AG20443 (cell line): ENCODE measurements at regions not wholly inside any gene's neighbourhood (a gene's known extent, or its start where the extent isn't known, plus 50 kb on each side); places are given as distances from the start of the nearest gene placed in this dataset.
"Not testable (repeated sequence)": the region's sequence is repeated elsewhere in the genome, so short reads cannot be mapped to it uniquely, and the experiment has no call there.

Experiments
- DNase-seq: peaks from one replicate; pipeline ENCODE4 v3.0.0; 2012; ENCODE audit warnings: low spot score, mixed read lengths

DNA sequence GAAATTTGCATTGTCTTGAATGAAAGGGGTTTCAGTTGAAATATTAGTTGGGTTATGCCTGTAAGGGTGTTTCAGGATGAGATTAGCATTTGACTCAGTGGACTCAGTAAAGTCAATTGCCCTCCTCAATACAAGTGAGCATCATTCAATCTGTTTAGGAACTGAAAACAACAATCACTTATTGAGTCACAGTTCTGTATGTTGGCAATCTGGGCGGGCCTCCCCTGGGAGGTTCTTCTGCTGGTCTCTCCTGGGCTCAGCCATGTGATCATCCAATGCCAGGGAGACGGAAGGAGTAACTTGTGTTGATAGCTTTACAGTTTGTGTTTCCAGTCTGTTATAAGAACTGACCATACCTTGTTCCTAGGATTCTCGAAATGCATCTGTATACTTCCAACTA, 262.9 kb upstream of the RUNX1 start:
- no peak for DNase-seq

DNA sequence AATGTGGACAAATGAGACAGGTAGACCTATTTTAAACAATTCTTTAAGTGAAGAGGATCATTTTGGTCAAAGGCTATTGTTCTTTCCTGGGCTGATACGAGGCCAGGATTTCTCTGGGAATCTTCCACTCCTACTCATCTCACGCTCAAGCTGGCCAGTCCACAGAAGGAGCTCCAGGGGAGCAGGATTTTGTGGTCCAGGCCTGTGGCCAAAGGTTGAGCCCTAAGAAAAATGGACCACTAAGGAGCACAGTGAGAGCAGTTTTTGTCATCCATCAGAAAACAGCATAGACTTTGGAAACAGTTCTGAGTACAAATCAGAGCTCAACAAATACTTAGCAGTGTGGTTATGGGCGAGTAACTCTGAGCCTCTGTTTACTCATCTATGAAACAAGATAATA, 260.2 kb upstream of the RUNX1 start:
- DNase-seq, result no peak

DNA sequence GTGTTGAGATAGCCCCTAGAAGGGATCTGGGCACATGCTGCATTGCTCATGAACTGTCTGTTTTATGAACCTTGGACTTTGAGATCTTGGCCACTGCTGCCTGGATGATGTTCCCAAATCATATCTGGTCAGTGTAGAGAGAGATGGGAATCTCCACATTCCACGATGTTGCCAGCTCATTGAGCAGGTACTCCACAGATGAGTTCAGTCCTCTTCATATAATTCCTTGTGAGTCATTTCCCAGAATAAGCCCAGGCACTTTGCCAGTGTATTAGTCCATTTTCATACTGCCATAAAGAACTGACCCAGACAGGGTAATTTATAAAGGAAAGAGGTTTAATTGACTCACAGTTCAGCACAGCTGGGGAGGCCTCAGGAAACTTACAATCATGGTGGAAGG, 254.0 kb upstream of the RUNX1 start:
- peak; percentile 54 for DNase-seq

- no peak for DNase-seq
Measured at GRCh38 chr21:35298757-35299156, 249.7 kb upstream of the RUNX1 start.

DNA sequence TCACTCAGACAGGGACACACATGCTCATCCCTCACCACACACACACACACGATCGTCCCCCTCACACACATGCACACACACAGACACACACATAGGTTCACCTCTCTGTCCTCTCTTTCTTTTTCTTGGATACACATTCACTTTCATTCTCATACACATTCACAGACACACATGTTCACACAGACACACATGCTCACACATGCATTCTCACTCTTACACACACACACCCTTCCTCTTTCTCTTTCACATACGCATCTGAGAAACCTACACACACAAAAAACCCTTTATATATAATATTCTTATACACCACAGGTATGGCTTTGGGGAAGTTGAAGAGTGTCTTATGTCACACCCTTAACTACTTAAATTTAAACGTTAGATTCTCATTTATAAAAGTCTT, 248.6 kb upstream of the RUNX1 start:
- no peak for DNase-seq

GRCh38 chr21:35294231-35294898, 245.3 kb upstream of the RUNX1 start:
- no peak for DNase-seq

GRCh38 chr21:35291973-35292627, 243.0 kb upstream of the RUNX1 start:
- DNase-seq, result no peak

DNA sequence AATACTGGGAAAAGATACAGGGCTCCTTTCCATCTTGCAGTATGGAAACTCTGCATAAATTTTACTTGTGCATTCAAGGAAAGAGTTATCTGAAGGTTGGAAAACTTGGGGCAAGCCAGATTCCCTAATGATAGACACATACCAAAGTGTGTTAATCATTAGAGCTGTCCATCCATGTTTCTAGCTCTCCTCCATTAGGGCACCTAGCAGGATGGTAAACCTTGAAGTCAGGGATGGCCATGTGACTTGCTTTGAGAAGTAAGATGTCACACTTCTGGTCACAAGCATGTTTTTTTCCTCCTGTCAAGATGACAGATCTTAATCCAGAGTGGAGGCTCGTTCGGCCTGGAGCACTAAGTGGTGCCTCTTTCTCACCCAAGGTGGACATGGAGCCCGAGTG, 241.9 kb upstream of the RUNX1 start:
- no peak for DNase-seq

DNA sequence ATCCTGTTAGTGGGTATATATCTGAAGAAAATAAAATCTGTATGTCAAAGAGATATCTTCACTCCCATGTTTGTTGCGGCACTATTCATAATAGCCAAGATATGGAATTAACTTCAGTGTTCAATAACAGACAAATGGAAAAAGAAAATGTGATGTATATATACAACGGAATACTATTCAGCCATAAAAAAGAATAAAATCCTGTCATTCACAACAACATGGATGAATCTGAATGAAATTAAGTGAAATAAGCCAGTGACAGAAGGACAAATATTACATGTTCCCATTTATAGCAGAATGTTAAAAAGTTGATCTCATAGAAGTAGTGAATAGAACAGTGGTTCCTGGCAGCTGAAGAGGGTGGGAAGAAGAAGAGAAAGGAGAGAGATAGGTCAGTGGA, 239.1 kb upstream of the RUNX1 start:
- DNase-seq, result no peak

DNA sequence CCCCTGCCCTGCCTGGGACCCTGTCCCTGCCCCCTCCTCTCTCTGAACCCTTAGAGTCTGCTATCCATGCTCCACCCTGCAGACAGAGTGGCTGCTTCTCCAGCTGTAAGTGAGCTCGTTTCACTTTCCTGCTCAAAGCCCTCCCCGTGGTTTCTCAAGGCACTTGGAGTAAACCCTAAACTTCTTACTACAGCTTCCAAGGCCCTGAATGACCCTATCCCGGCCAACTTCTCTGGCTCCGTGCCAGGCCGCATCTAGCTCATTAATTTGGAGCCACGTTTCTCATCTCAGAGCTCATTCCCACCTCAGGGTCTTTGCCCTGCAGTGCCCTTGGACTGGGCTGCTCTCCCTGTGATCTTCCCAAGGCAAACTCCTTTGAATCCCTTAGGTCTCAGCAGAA, 235.1 kb upstream of the RUNX1 start:
- DNase-seq, result peak; percentile 32

DNA sequence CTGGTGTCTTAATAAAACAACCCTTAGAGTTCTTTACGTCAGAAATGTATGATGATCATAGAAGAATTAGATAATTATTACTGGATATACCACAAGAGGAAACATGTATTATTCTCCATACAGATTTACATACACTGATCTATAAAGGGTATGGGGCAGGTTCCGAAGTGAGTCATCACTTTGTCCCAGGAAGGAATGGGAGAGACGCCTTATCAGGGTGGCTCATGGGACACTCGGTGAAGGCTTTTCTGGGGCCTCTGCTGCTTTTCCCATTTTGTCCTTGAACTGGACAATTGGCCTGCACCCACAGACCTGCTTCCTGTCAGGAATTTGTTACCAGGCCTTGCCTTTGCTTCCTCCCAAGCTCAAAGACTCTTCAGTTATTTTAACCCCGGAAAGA, 233.8 kb upstream of the RUNX1 start:
- DNase-seq, result no peak

DNA sequence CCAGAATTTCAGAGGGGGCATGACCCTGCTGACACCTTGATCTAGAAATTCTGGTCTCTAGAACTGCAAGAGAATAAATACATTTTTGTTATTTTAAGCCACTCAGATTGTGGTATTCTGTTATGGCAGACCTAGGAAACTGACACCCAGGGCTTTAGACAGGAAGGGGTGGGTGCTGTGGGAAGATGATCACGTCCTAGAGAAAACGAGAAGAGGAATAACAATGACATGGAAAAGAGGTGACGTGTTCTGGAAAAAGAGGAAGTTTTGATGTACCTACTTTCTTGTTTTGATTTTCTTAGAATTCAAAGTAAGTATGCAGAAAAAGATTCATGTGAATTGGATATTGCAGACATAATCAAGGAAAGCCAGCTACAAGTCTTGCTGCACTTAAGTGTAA, 232.9 kb upstream of the RUNX1 start:
- DNase-seq, result no peak

DNA sequence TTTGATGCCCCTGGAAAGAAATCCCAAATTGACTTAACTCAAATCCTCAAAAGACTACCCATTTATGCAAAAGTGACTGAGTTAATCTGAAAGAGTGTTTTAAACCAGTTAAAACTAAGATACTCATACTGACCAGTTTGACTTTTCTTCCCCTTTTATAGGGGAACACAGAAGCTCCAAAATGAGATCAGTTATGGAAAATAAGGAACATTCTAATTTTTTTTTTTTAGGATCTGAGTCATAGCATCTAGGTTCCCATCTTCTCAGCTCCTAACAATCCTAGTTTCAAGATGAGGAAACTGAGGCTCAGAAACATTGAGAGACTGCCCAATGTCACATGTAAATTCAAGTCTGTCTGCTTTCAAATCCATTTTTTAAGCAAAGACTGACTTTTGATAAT, 231.1 kb upstream of the RUNX1 start:
- DNase-seq, result no peak

GRCh38 chr21:35275776-35276175, 226.7 kb upstream of the RUNX1 start:
- no peak for DNase-seq

GRCh38 chr21:35274923-35275322, 225.8 kb upstream of the RUNX1 start:
- DNase-seq, result no peak

- no peak for DNase-seq
Measured at GRCh38 chr21:35274090-35274489, 225.0 kb upstream of the RUNX1 start.

GRCh38 chr21:35273333-35273732, 224.2 kb upstream of the RUNX1 start:
- no peak for DNase-seq

GRCh38 chr21:35271344-35272118, 222.4 kb upstream of the RUNX1 start:
- not testable (repeated sequence) for DNase-seq

GRCh38 chr21:35268817-35269216, 219.7 kb upstream of the RUNX1 start:
- DNase-seq, result no peak

- DNase-seq, result no peak
Measured at GRCh38 chr21:35268261-35268660, 219.2 kb upstream of the RUNX1 start.

DNA sequence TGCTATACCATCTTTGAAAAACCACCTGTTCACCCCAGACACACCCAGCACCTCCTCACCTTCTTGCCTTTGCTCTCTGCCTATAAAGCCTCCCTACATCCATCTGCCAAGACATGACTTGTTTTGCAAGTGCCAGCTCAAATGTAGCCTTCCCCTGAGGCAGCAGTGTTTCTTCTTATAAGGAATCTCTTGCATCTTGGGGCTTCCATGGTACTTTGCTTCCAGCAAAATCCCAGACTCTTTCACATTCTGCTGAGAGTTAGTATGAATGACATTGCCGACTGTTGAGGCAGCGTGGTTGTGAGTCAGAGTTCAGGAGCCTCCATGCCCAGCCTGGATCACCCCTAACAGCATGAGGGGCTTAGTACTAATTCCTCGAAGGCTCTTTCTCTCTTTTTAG, 217.4 kb upstream of the RUNX1 start:
- no peak for DNase-seq

- peak; percentile 47 for DNase-seq
Measured at GRCh38 chr21:35265170-35265877, 216.2 kb upstream of the RUNX1 start.

DNA sequence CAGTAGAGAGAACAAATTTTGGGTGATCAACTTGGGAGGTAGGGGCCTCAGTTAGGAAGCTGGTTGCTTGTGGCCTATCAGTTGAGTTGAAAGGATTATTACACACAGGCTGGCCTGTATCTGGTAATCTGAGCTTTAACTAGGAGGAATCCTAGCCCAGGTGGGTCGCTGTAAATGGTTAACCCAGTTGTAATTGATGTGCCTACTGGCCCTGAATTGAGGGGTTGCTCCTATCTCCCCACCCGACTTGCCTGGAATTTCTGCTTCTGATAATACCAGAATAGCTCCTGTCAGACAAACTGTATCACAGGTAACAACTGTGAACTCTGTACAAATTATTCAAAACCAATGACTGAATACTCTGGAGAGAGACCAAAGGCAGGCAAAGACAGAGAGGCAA, 210.4 kb upstream of the RUNX1 start:
- DNase-seq, result no peak
